ENCODE measurements at regions not wholly inside any gene's neighbourhood (a gene's known extent, or its start where the extent isn't known, plus 50 kb on each side); places are given as distances from the start of the nearest gene placed in this dataset.

DNA sequence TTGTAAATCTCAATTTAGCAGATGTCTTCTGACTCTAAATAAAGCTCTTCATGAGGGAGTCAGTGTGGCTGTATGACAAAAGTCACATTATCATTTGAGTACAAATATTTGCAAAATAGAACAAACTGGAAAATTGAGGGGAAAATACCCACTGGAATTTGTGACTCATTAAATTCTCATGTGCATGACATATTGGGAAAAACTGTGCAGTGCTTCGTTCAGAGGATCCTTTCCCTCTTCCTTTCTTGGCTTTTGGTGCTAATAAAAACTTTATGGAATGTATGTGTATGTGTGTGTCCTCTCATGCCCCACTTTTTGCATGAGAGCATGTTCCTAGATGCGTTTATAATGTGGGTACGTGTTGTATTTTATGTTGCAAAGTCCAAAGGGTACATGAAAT, 267.8 kb downstream of the KTN1 start:
- Mint-ChIP-seq H3K27me3 (no peaks in the 10 kb centered on the region), H3K4me1 (ENCODE audit: low read depth) (no peaks in the 10 kb centered on the region)

DNA sequence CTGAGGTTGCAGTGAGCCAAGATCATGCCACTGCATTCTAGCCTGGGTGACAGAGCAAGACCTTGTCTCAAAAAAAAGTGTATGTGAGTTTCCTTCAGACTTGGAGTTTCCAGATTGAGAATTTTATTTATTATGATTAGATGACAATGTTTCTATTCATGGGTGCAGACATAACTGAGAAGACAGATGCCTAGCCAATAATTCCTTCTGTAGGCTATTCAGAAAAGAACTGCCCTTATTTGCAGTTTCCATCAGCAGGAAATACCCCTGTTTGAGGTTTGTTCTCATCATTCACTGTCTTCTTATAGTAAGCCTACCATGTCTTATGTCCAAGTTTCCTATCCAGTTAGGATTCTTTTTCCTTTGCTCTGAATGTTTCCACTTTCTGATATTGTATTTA, 269.0 kb downstream of the KTN1 start:
- H3K27me3 Mint-ChIP-seq = no peaks in the 10 kb centered on the region
- H3K4me1 Mint-ChIP-seq (ENCODE audit: low read depth) = no peaks in the 10 kb centered on the region
- H3K36me3 Mint-ChIP-seq (ENCODE audit: insufficient read depth) = no peaks in the 10 kb centered on the region
- TF ChIP-seq, protein P1, sequence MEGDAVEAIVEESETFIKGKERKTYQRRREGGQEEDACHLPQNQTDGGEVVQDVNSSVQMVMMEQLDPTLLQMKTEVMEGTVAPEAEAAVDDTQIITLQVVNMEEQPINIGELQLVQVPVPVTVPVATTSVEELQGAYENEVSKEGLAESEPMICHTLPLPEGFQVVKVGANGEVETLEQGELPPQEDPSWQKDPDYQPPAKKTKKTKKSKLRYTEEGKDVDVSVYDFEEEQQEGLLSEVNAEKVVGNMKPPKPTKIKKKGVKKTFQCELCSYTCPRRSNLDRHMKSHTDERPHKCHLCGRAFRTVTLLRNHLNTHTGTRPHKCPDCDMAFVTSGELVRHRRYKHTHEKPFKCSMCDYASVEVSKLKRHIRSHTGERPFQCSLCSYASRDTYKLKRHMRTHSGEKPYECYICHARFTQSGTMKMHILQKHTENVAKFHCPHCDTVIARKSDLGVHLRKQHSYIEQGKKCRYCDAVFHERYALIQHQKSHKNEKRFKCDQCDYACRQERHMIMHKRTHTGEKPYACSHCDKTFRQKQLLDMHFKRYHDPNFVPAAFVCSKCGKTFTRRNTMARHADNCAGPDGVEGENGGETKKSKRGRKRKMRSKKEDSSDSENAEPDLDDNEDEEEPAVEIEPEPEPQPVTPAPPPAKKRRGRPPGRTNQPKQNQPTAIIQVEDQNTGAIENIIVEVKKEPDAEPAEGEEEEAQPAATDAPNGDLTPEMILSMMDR (IDR thresholded peaks at IDR 0.05; ENCODE audit: unreplicated experiment) = no peak
- no peak overlapping the region for H3K4me3 Mint-ChIP-seq (ENCODE audit: low read depth)
- no peak overlapping the region for H3K27ac Mint-ChIP-seq
- DNase-seq (ENCODE audit: low spot score, unreplicated experiment) = no peak
- H3K9me3 Mint-ChIP-seq (ENCODE audit: low read depth) = no peaks in the 10 kb centered on the region

More for the DNA sequence above, 267.8 kb downstream of the KTN1 start:
- Mint-ChIP-seq H3K27ac (no peak overlapping the region), H3K36me3 (ENCODE audit: insufficient read depth) (no peaks in the 10 kb centered on the region), H3K4me3 (ENCODE audit: low read depth) (no peak overlapping the region), H3K9me3 (ENCODE audit: low read depth) (no peaks in the 10 kb centered on the region)
- TF ChIP-seq, protein P1 (IDR thresholded peaks at IDR 0.05; ENCODE audit: unreplicated experiment) = no peak
- no peak for DNase-seq (ENCODE audit: low spot score, unreplicated experiment)

DNA sequence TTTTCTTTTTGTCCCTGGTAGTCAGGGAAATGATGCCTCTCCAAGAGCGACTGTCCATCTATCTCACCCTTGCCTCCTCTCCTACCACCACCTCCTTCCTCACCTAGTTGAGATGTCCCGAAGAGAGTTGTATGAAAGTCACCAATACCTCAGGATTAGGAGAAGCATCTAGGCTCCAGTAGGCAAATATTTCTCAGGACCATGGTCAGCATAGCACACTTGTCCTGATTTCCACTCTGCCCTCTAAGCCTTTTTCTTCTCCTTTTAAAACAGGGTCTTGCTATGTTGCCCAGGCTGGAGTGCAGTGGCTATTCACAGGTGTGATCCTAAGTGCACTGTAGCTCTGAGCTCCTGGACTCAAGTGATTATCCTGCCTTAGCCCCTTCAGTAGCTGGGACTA, 268.4 kb upstream of the PELI2 start:
- Mint-ChIP-seq H3K4me3 (ENCODE audit: low read depth) (no peak overlapping the region), H3K27ac (no peak overlapping the region), H3K27me3 (no peaks in the 10 kb centered on the region), H3K9me3 (ENCODE audit: low read depth) (no peaks in the 10 kb centered on the region), H3K4me1 (ENCODE audit: low read depth) (no peaks in the 10 kb centered on the region), H3K36me3 (ENCODE audit: insufficient read depth) (no peaks in the 10 kb centered on the region)
- TF ChIP-seq, protein P1 (IDR thresholded peaks at IDR 0.05; ENCODE audit: unreplicated experiment) = no peak
- DNase-seq (ENCODE audit: low spot score, unreplicated experiment) = no peak

DNA sequence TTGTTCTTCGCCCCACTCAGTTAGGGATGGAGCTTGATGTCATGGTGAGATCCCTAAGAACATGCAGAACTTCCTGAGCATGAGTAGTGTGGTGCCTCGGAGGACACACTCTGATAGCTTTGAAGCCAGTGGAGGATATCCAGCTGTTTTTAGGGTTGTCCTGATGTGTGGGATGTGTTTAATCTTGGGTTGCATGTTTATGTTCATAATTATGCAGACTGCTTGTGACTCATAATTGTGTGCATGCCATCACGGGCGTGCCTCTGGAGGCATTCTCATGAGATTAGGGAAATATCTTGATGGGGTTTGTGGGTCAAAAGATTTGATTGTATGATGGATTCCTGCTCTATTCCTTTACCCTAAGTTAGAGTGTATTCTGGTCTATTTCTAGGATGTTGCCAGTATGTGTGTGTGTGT, 267.4 kb upstream of the PELI2 start:
- Mint-ChIP-seq H3K4me1 (ENCODE audit: low read depth) (no peaks in the 10 kb centered on the region), H3K27me3 (no peaks in the 10 kb centered on the region), H3K9me3 (ENCODE audit: low read depth) (no peaks in the 10 kb centered on the region), H3K27ac (no peak overlapping the region), H3K4me3 (ENCODE audit: low read depth) (no peak overlapping the region), H3K36me3 (ENCODE audit: insufficient read depth) (no peaks in the 10 kb centered on the region)
- TF ChIP-seq, protein P1 (IDR thresholded peaks at IDR 0.05; ENCODE audit: unreplicated experiment) = no peak
- DNase-seq (ENCODE audit: low spot score, unreplicated experiment) = no peak

DNA sequence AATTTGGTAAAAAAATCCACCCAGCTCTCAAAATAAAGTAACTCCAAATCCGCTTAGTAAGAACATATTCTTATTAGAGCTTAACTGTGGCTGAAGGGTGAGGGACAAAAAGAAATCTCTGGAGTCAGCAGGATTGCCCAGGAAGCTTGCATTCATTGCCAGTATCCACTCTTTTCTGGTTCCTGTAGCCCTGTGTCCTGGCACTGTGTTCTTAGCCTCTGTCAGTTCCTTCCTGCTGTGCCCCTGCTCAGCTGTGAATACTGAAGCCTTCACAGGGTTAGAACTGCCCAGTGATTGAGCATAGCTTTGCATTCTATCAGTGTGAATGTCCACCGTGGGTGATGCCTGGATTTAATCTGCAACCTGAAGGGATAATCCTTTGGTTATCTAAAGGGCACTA, 266.9 kb upstream of the PELI2 start:
- no peaks in the 10 kb centered on the region for H3K4me1 Mint-ChIP-seq (ENCODE audit: low read depth)
- no peaks in the 10 kb centered on the region for H3K27me3 Mint-ChIP-seq
- DNase-seq (ENCODE audit: low spot score, unreplicated experiment) = no peak
- no peak overlapping the region for H3K27ac Mint-ChIP-seq
- H3K9me3 Mint-ChIP-seq (ENCODE audit: low read depth) = no peaks in the 10 kb centered on the region
- H3K4me3 Mint-ChIP-seq (ENCODE audit: low read depth) = no peak overlapping the region
- TF ChIP-seq, protein P1 (IDR thresholded peaks at IDR 0.05; ENCODE audit: unreplicated experiment) = no peak
- no peaks in the 10 kb centered on the region for H3K36me3 Mint-ChIP-seq (ENCODE audit: insufficient read depth)

Data from progenitor cell of endocrine pancreas (in vitro differentiated cells).